ENCODE measurements at regions not wholly inside any gene's neighbourhood (a gene's known extent, or its start where the extent isn't known, plus 50 kb on each side); places are given as distances from the start of the nearest gene placed in this dataset.

GRCh38 chr6:113168057-113168456 lies 689.1 kb upstream of the MARCKS start:
- TF ChIP-seq POLR2A (IDR thresholded peaks at IDR 0.05; ENCODE audit: low read length) (no peak), GATA1 (IDR thresholded peaks at IDR 0.05; ENCODE audit: low read depth, low read length) (no peak)
